ENCODE measurements at regions not wholly inside any gene's neighbourhood (a gene's known extent, or its start where the extent isn't known, plus 50 kb on each side); places are given as distances from the start of the nearest gene placed in this dataset.

- Histone ChIP-seq H3K56ac (ENCODE audit: insufficient read length, low read depth, low read length) (no peak overlapping the region), H2AK5ac (ENCODE audit: insufficient read length, low read length) (no peak overlapping the region), H2BK5ac (ENCODE audit: insufficient read length, low read length) (no peak overlapping the region), H3K27ac (ENCODE audit: insufficient read length, low read depth, low read length) (no peak overlapping the region), H3K18ac (ENCODE audit: insufficient read length, low read depth, low read length) (no peak overlapping the region), H3K9me3 (ENCODE audit: control insufficient read depth, low read depth, low read length) (no peaks in the 10 kb centered on the region), H2BK120ac (ENCODE audit: low read depth, low read length, poor library complexity, severe bottlenecking) (no peak overlapping the region), H4K8ac (replicated peaks; ENCODE audit: insufficient read length, low read depth, low read length) (no peak overlapping the region), H3K9ac (ENCODE audit: extremely low read depth, insufficient read length, low read length) (no peak overlapping the region), H3K79me2 (ENCODE audit: insufficient read depth, low read length) (0 out of 2 replicates have a peak, but pooled peaks cover 1% of the 10 kb centered on the region), H2AFZ (ENCODE audit: low read length) (no peak overlapping the region), H3K14ac (ENCODE audit: insufficient read depth, low read length) (no peak overlapping the region), H2BK20ac (ENCODE audit: low read depth, low read length, poor library complexity, severe bottlenecking) (no peak overlapping the region), H3K27me3 (ENCODE audit: insufficient read depth, low read length) (no peaks in the 10 kb centered on the region; the same call in 1 of the 2 replicates), H3K23ac (ENCODE audit: insufficient read length, low read depth, low read length) (no peak overlapping the region), H3K23me2 (ENCODE audit: insufficient read length, low read depth, low read length, poor library complexity, severe bottlenecking) (no peaks in the 10 kb centered on the region), H3K4me2 (ENCODE audit: insufficient read depth, insufficient read length, low read length) (no peak overlapping the region), H2BK15ac (ENCODE audit: low read depth, low read length) (no peak overlapping the region), H3K4me1 (ENCODE audit: insufficient read depth, low read length) (no peaks in the 10 kb centered on the region; the same call in 1 of the 2 replicates), H3T11ph (ENCODE audit: low read length) (no peak overlapping the region), H2BK12ac (ENCODE audit: insufficient read length, low read depth, low read length) (no peak overlapping the region), H4K20me1 (ENCODE audit: control insufficient read depth, insufficient read depth, insufficient read length) (no peaks in the 10 kb centered on the region), H4K91ac (ENCODE audit: insufficient read length, low read depth, low read length) (no peak overlapping the region), H4K5ac (ENCODE audit: insufficient read length, low read depth, low read length) (no peak overlapping the region), H3K79me1 (ENCODE audit: insufficient read depth, low read depth, low read length, poor library complexity, severe bottlenecking) (no peaks in the 10 kb centered on the region), H3K4ac (ENCODE audit: low read depth, low read length) (no peak overlapping the region)
- H3K4me1 Mint-ChIP-seq: peaks cover 20 to 24% of the 10 kb centered on the region in 2 experiments
- H3K9me3 Mint-ChIP-seq: peaks cover 2 to 3% of the 10 kb centered on the region in 2 experiments; a peak in 2 of 5 replicates
- H3K36me3 Mint-ChIP-seq (ENCODE audit: insufficient read depth in 1 of 3, low read depth in 3 of 3): peaks cover 0 to 7% (median 0%) of the 10 kb centered on the region in 3 experiments; a peak in 1 of 7 replicates
- DNase-seq: no peak
- no peak overlapping the region for H3K27ac Mint-ChIP-seq
- no CpG with 5 or more reads among the region's 5 CpGs for WGBS (ENCODE audit: extremely low coverage, insufficient read length, low lambda C conversion rate)
- no peak overlapping the region for H3K4me3 Mint-ChIP-seq
- peaks cover 10% of the 10 kb centered on the region for H3K27me3 Mint-ChIP-seq (ENCODE audit: low read depth)
- TF ChIP-seq CTCF (conservative IDR thresholded peaks at IDR 0.05): no peak
Measured at GRCh38 chr15:68491415-68492106, 59.6 kb upstream of the ITGA11 start.

Measured in H9 (cell line).